Upper lobe of left lung (tissue), 6 donors: ENCODE measurements at regions not wholly inside any gene's neighbourhood (a gene's known extent, or its start where the extent isn't known, plus 50 kb on each side); places are given as distances from the start of the nearest gene placed in this dataset.

Source experiments
- ATAC-seq, 2 donors: fragments of 200-7000 bp; cut with Tn5 transposase; one replicate each; pipeline ENCODE4 v1.9.1; 2022; ENCODE audit warnings: mild to moderate bottlenecking in 2 of 2, moderate library complexity in 2 of 2; ENCODE audit not compliant: low FRiP score in 2 of 2
- DNase-seq, 2 donors: peaks; one replicate each; pipeline ENCODE4 v3.0.0-alpha.2; 2019 to 2020
- H3K27ac ChIP-seq, 4 donors: fragments of 200-600 bp; sonication (generic); one replicate each; pipeline ENCODE4 v1.5.1; 2016 to 2019
- H3K27me3 ChIP-seq, 4 donors: fragments of 200-600 bp; sonication (generic); one replicate each; pipeline ENCODE4 v1.5.1; 2017 to 2019
- H3K36me3 ChIP-seq, 4 donors: fragments of 200-600 bp; sonication (generic); one replicate each; pipeline ENCODE4 v1.5.1; 2016 to 2019
- H3K4me1 ChIP-seq, 4 donors: fragments of 200-600 bp; sonication (generic); one replicate each; pipeline ENCODE4 v1.5.1; 2018 to 2019
- H3K4me3 ChIP-seq, 4 donors: fragments of 200-600 bp; sonication (generic); one replicate each; pipeline ENCODE4 v1.5.1; 2017 to 2019; ENCODE audit warnings: mild to moderate bottlenecking in 2 of 4, moderate library complexity in 1 of 4
- H3K9me3 ChIP-seq, 4 donors: fragments of 200-600 bp; sonication (generic); one replicate each; pipeline ENCODE4 v1.5.1; 2018 to 2019
- CTCF ChIP-seq, 6 experiments: fragments of 450-650 bp in 4 of 6; fragments of 200-600 bp in 2 of 6; sonication (generic) in 2 of 6; IDR thresholded peaks; one replicate each; pipeline ENCODE4 v1.5.1; 2016 to 2019; ENCODE audit warnings: antibody characterized with exemption in 6 of 6
- EP300 ChIP-seq, 4 donors: sonication (generic); formaldehyde crosslinking; IDR thresholded peaks; one replicate each; pipeline ENCODE4 v1.5.1; 2017; ENCODE audit warnings: antibody characterized with exemption in 4 of 4, control low read depth in 2 of 4
- POLR2A ChIP-seq, 4 donors: fragments of 450-650 bp; IDR thresholded peaks; one replicate each; pipeline ENCODE4 v1.5.1; 2016 to 2017; ENCODE audit warnings: antibody characterized with exemption in 4 of 4, mild to moderate bottlenecking in 2 of 4
- POLR2AphosphoS5 ChIP-seq, 2 donors: sonication (generic); formaldehyde crosslinking; IDR thresholded peaks; one replicate each; pipeline ENCODE4 v1.5.1; 2017; ENCODE audit warnings: antibody characterized with exemption in 2 of 2
- WGBS, 2 donors: methylation state at CpG; one replicate each; pipeline ENCODE4 v1.1.5; 2017 to 2018; 5-methylcytosine and 5-hydroxymethylcytosine counted together
- donor health status: DM: no; HTN: no; CAD: no; lungs with moderate emphysema.
- donor health status: DM: no; HTN: yes; CAD: no; lungs with severe emphysema.

DNA sequence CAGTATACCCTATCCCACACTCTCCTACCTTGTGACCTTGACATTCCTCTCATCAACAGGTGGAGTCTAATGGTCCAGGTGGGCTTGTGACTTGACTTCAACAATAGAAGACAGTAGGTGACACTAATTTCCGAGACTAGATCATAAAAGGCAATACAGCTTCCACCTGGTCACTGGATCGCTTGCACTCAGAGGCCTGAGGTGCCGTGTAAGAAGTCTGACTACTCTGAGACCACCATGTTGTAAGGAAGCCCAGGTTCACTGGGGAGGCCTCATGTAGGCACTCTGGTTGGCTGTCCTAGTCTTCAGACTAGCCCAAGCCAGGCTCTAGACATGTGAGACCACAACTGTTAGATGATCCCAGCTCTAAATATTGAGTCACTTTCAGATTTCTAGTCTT is 370.4 kb downstream of the MID1IP1 start:
- Histone ChIP-seq H3K36me3 (no peaks in the 10 kb centered on the region), H3K27me3 (no peaks in the 10 kb centered on the region), H3K27ac (no peak overlapping the region), H3K4me3 (no peak overlapping the region), H3K4me1 (peaks cover 0 to 12% (median 0%) of the 10 kb centered on the region in 4 donors), H3K9me3 (no peaks in the 10 kb centered on the region)
- 89 to 100% methylated on average over 1 to 3 of the region's 3 CpGs for WGBS, 2 donors
- no peak for DNase-seq
- ATAC-seq, result no peak
- TF ChIP-seq CTCF (IDR thresholded peaks at IDR 0.05), result no peak
- TF ChIP-seq POLR2A (IDR thresholded peaks at IDR 0.05), result no peak
- TF ChIP-seq EP300 (IDR thresholded peaks at IDR 0.05), result no peak
- TF ChIP-seq POLR2AphosphoS5 (IDR thresholded peaks at IDR 0.05), result no peak

DNA sequence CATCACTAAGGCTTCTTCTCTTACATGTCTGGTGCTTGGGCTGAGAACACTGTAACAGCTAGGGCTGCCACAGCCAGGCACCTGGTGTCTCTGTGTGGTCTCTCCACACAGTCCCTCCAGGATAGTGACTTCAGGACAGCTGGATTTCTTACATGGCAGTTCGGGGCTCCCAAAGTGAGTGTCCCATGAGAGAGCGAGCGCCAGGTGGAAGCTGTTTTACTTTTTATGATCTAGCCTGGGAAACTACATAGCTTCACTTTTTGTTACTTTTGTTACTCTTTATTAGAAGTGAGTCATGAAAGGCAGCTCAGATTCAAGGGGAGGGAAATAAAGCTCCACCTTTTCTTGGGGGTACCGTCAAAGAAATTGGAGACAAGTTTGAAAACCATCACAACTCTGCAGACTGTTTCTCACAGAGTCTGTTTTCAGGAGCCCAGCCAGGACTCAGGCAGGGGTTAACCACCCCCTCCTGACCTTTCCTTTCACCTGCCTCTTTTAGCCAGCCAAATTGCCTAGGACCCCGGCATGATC is 373.0 kb downstream of the MID1IP1 start:
- no peak for DNase-seq
- no peak overlapping the region for H3K27ac ChIP-seq

GRCh38 chrX:39174772-39175417 is 373.6 kb downstream of the MID1IP1 start:
- H3K4me1 ChIP-seq, result peaks cover 0 to 12% (median 0%) of the 10 kb centered on the region in 4 donors
- H3K36me3 ChIP-seq, result no peaks in the 10 kb centered on the region
- TF ChIP-seq POLR2A (IDR thresholded peaks at IDR 0.05) (no peak), CTCF (IDR thresholded peaks at IDR 0.05) (no peak), POLR2AphosphoS5 (IDR thresholded peaks at IDR 0.05) (no peak), EP300 (IDR thresholded peaks at IDR 0.05) (no peak)
- no peaks in the 10 kb centered on the region for H3K9me3 ChIP-seq
- H3K27ac ChIP-seq, result no peak overlapping the region
- peak in 1 of 2 donors; percentile 49 for ATAC-seq
- DNase-seq, result peak in 1 of 2 donors; percentile 26
- WGBS, 2 donors, result 13 to 34% methylated on average over 8 to 13 of the region's 13 CpGs
- no peaks in the 10 kb centered on the region for H3K27me3 ChIP-seq
- peak overlapping the region in 1 of 4 donors; percentile 10 for H3K4me3 ChIP-seq

More for the DNA sequence above, 373.0 kb downstream of the MID1IP1 start:
- Histone ChIP-seq H3K36me3 (no peaks in the 10 kb centered on the region), H3K4me3 (no peak overlapping the region), H3K4me1 (peaks cover 0 to 12% (median 0%) of the 10 kb centered on the region in 4 donors), H3K27me3 (no peaks in the 10 kb centered on the region), H3K9me3 (no peaks in the 10 kb centered on the region)
- WGBS, 2 donors, result 55 to 81% methylated on average over 4 to 5 of the region's 5 CpGs
- ATAC-seq, result no peak
- no peak for TF ChIP-seq POLR2AphosphoS5 (IDR thresholded peaks at IDR 0.05)
- TF ChIP-seq CTCF (IDR thresholded peaks at IDR 0.05), result no peak
- TF ChIP-seq POLR2A (IDR thresholded peaks at IDR 0.05), result no peak
- TF ChIP-seq EP300 (IDR thresholded peaks at IDR 0.05), result no peak

GRCh38 chrX:39175418-39176057 is 374.3 kb downstream of the MID1IP1 start:
- Histone ChIP-seq H3K9me3 (no peaks in the 10 kb centered on the region), H3K27ac (no peak overlapping the region), H3K36me3 (no peaks in the 10 kb centered on the region), H3K4me3 (no peak overlapping the region), H3K27me3 (no peaks in the 10 kb centered on the region), H3K4me1 (peaks cover 0 to 12% (median 0%) of the 10 kb centered on the region in 4 donors)
- no peak for DNase-seq
- 43 to 53% methylated on average over 2 to 6 of the region's 6 CpGs for WGBS, 2 donors
- no peak for ATAC-seq
- TF ChIP-seq EP300 (IDR thresholded peaks at IDR 0.05), result no peak

GRCh38 chrX:39176105-39176504 is 374.8 kb downstream of the MID1IP1 start:
- Histone ChIP-seq H3K36me3 (no peaks in the 10 kb centered on the region), H3K4me3 (no peak overlapping the region), H3K27me3 (no peaks in the 10 kb centered on the region), H3K4me1 (peaks cover 0 to 12% (median 0%) of the 10 kb centered on the region in 4 donors), H3K9me3 (no peaks in the 10 kb centered on the region), H3K27ac (no peak overlapping the region)
- WGBS, 2 donors, result 85 to 100% methylated on average over 1 to 4 of the region's 4 CpGs
- ATAC-seq (no peak), DNase-seq (no peak)
- TF ChIP-seq POLR2AphosphoS5 (IDR thresholded peaks at IDR 0.05) (no peak), EP300 (IDR thresholded peaks at IDR 0.05) (no peak), POLR2A (IDR thresholded peaks at IDR 0.05) (no peak), CTCF (IDR thresholded peaks at IDR 0.05) (no peak)
